ENCODE measurements at regions not wholly inside any gene's neighbourhood (a gene's known extent, or its start where the extent isn't known, plus 50 kb on each side); places are given as distances from the start of the nearest gene placed in this dataset.

DNA sequence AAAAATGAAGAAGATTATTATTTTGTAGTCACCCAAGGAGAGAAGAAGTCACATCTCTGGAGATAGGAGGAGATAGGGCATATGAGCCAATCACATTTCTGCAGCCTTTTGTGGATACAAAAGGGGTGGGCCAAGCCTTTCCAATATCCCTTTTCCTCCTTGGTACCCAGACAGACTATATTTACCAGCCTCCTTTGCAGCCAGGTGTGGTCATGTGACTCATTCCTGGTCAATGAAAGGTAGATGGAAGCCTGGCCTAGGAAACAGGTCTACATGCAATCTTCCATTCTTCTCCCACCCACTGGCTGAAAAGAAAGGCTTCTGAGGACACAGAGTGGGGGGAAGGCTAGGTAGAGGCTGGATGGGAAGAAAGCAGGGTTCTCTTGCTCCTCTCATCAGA, 58.1 kb upstream of the ERG start:
- no peak for DNase-seq

- DNase-seq = no peak
Measured at GRCh38 chr21:38561205-38561604, 62.9 kb upstream of the ERG start.

- no peak for DNase-seq
Measured at GRCh38 chr21:38561613-38562581, 63.6 kb upstream of the ERG start.

DNA sequence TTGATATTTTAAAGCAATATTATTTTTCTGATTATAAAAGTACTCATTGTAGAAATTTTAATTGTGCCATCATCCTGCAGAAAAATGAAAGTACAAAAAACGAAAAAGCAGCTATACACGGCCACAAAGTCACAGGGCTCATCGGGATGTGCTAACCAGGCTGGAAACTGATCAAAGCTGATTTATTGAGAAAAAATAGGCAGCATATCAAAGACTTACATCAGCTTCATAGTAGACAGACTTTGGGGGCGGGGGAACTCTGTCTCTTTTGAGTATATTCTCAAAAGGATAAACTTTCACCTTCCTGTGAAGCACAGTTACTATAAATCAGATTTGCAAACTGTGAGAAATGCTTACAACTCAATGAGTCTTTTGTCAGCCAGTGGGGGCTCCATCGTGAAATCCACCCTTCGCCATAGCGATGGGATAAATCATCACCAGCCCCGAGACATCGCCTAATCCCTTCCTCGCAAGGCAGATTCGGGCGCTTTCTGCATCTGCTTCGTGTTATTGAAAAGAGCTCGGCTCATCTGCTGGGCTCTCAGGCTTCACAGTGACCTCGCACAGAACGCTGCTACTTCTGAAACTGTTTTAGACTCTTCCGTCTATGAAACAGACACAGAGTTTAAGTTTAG, 69.2 kb upstream of the ERG start:
- DNase-seq = no peak

DNA sequence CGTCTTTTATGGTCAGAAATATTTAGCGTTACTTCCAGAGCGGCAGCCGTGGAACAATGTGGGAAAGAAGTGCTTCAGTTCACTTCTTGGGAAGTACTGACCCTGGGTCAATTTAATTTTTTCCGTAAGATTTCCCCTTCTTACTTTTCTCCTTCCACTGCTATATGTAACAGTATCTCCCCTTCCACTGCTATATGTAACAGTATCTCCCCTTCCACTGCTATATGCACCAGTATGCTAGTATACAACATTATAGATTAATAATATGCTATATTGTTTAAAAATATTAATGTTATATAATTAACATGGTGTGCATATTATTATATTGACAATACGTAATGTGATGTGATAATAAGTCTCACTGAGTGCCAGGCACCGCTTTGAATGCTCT, 69.7 kb upstream of the ERG start:
- no peak for DNase-seq

DNA sequence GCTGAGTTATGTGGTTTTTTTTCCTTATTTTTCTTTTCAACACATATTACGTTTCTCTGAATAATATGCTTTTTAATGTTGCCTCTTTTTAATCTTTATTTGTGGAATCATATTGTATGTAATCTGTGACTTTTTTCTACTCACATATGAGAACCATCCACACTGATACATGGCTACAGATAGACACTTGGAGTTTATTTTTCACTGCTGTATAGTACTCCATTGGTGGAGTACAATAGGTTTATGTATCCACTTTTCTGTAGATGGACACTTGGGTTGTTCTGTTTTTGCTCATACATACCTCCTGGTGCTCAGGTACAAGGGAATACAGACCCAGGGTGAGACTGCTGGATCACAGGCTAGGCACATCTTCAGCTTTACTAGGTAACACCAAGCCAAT, 71.5 kb upstream of the ERG start:
- no peak for DNase-seq

DNA sequence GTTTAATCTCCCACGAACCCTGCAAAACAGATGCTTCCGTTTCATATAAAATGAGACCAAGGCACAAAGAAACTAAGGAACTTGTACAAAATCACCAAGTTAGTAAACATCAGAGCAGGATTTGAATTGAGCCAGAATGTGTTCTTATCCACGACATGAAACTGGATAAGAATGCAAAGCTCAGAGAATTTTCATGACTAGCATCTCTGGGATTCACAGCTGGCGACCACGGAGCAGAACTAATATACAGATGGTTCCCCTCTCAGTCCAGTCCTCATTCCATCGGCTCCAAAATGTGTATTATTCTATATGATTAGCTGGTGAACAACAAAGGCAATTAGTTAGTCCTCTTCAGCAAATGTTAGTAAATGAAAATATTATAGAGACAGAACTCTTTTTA, 72.3 kb upstream of the ERG start:
- DNase-seq = no peak

DNA sequence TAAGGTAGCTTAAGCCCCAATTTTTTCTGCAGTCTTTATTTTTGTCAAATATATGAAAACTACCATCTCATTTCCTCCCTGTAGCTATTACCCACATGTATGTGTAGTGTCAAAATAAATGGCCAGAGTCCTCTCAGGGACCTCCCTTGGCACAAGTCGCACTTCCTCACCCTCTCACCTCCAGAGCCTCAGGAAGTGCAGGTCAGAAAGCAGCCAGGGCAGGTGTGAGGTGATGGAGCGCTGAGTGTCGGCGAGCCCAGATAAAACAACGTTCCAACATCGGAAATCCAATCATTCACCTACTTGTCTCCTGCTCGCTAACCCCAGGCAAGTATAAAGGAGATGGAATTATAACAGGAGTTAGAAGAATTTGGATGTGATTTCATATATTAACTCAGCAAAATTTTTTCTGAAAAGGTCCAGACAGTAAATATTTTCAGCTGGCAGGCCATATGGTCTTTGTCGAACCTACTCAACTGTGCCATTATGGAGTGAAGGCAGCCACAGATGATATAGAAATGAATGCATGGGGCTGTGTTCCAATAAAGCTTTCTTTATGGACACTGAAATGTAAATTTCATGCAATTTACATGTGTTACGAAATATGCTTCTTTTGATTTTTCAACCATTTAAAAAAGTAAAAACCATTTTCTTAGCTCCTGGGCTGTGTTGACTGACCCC, 76.8 kb upstream of the ERG start:
- no peak for DNase-seq

DNA sequence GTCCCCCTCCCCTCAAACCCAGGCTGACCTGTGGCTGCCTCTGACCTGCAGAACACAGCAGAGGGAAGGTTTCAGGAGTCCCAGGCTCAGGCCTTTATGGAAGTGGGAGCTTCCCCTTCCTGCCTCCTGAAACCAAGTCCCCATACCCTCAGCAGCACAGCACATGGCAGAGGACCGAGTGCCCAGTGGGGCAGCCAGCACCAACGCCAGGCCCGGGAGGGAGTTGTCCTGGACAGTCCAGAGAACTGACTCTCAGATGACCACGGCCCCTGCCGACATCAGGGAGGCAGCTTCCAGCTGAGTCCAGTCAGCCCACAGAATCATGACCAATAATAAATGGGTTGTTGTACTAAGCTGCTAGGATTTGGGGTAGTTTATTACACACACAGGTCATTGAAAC, 79.6 kb upstream of the ERG start:
- no peak for DNase-seq

DNA sequence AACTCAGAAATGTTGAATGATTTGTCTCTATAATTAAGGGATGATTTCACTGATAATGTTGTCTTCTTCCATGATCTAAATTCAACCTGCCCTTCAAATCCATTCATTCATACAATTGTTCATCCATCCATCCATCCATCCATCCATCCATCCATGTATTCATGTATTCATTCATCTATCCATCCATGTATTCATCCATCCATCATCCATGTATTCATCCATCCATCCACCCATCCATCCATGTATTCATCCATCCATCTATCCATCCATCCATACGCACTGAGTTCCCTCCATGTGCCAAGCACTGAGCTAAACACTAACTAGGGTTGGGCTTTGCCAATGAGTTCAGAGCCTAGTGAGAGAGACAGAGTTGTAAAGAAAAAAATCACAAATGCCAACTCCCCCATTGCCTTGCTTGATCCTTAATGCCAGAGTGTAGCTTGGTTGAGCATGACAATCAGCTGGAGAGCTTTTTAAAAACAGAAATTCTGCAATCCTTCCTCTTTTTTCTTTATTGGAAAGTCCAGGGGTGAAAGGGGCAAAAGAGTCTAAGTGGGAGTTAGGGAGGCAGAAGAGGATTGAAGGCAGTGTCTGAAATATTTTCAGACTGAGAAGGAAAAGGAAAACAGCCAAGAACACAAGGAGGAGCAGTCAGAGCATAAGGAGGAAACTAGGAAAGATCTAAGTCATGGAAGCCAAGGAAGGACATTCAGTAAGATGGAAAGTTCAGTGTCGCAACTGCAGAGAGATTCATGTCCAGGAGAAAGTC, 92.4 kb upstream of the ERG start:
- DNase-seq = no peak

GRCh38 chr21:38591218-38591537, 92.9 kb upstream of the ERG start:
- no peak for DNase-seq

- DNase-seq = peak; percentile 6
Measured at GRCh38 chr21:38596264-38597042, 98.2 kb upstream of the ERG start.

DNA sequence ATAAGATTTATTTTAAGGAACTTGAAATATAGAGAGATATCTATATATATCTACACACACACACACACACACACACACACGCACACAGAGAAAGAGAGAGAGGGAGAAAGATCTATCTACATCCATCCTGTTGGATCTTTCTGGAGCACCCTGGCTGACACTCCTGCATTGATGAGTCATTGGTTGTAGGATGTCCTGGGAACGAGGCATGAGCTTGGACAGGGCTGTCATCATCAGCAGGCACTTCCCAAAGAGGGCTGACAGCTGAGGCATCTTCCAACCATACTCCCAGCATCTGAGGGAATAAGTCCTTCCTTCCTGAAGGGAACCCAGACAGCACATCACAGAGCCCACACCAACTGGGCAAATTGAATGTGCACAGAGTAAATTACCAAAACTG, 99.1 kb upstream of the ERG start:
- DNase-seq = no peak

GRCh38 chr21:38598413-38598812, 100.1 kb upstream of the ERG start:
- DNase-seq = no peak

- DNase-seq = no peak
Measured at GRCh38 chr21:38599381-38599975, 101.2 kb upstream of the ERG start.

DNA sequence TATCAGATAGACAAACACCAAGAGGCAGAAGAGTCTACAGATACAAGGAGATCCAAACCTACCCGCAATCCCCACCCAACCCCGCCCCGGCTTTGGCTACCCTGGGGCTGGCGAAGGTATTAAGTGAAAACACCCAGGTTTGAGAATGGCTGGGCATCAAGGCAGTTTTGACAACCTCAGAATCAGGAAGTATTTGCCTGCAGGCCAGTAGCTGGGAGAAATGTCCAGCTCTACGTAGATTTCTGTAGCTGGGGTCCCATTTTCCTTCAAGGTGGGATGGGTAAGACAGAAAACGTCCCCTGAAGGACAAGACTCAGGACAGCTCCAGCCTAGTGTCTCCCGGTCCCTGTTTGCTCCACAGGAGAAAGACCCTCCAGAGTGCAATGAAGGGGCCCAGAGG, 101.8 kb upstream of the ERG start:
- DNase-seq = no peak

DNA sequence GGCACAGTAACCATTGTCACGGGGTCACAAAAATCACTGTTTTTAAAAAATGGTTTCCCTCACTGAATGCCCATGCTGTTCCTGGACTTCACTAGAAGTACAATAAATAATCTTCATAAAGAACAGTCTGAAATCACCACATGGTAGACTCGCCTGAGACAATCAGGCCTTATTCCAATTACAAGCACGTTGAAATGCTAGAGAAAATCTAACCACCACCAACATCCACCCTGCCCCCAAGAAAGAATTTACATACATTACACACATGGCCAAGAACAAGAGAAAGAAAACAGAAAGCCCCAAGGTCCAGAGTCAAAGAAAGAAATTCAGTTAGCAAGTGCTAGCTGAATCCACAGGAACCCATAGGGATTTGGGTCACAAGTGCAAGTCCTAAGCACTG, 107.0 kb upstream of the ERG start:
- no peak for DNase-seq

DNA sequence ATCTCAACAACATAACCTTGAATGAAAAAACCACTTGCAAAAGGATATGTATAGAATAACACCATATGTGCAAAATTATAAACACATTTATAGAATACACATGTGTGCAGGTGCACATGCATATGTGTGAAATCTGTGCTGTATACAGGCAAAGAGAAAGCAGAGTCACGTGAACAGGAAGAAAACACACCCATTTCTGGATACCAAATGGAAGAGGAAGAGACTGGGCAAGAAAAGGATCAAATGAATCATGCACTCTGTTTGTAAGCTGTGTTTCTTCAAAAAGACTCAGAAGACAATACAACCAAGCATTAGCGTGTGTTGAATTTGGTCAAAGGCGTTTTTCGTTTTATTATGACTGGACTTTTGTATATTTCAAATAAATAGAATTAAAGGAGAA, 111.3 kb upstream of the ERG start:
- no peak for DNase-seq

GRCh38 chr21:38610623-38611251, 112.5 kb upstream of the ERG start:
- no peak for DNase-seq

DNA sequence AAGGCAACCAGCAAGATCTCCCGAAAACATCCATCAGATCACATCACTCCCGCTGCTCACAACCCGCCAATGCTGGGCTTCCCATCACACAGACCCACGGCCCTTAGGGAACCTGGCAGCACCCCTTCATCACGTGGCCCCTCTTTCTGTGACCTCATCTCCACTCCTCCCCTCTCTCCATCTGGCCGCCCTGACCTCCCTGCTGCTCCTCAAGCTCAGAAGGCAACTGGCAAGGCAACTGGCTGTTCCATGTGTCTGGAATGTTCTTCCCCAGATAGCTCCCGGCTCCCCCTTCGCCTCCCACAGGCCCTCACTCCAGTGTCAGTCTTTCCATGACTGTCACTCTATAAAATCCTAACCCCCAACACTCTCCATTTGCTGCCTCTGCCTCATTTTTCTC, 113.0 kb upstream of the ERG start:
- DNase-seq = no peak

DNA sequence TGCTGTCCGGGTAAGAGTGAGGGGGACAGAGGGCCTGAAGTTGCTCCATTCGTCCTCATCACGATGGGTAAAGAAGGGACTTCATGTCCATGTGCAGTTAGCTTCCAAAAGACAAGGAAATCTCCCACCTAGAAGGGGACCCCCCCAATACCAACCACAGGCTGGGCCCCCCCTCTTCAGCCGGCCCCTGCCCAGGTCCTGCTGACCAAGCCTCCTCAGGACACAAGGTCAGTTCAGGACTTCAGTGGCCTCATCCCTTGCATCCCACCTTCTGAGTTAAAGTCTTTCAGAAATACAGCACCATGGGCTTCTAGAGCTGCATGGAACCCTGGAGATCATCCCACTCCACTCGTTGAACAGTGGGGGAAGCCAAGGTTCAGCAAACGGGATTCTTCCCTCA, 115.4 kb upstream of the ERG start:
- DNase-seq = no peak

- no peak for DNase-seq
Measured at GRCh38 chr21:38614558-38614957, 116.3 kb upstream of the ERG start.

All from stimulated activated CD4-positive, alpha-beta T cell treated with anti-CD3 and anti-CD28 coated beads, Interleukin-15, amount 100 ng/mL, for 24 hours (primary cell).